ENCODE measurements at regions not wholly inside any gene's neighbourhood (a gene's known extent, or its start where the extent isn't known, plus 50 kb on each side); places are given as distances from the start of the nearest gene placed in this dataset.

DNA sequence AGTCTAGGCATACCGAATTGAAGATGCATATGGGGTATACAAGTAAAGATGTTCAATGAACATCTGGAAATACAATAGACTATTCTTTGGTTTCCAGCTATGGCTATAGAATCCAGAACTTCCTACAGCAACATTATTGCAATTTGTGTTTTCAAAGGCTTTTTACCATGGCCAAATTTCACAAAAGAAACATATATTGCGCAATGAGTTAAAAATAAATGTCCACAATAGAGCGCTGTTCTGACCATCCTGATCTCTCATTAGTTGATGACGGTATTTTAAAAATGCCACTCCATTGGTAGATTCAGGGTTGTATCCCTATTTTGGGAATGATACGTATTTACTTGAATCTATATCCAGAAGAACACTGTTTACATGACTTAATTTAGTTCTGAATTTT lies 139.2 kb downstream of the LINC00632 start:
- no peak for DNase-seq

- DNase-seq = no peak
Measured at GRCh38 chrX:140860718-140861117, 141.7 kb upstream of the SPANXB1 start.

DNA sequence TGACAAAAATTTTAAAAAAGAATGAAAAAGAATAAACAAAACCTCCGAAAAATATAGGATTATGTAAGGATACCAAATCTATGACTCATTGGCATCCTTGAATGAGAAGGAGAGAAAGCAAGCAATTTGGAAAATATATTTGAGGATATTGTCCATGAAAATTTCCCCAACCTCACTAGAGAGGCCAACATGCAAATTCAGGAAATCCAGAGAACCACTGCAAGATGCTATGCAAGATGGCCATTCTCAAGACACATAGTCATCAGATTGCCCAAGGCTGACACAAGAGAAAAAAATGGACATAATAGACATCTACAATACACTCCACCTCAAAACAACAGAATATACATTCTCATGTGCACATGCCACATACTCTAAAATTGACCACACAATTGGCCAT lies 135.9 kb upstream of the SPANXB1 start:
- DNase-seq = no peak

- no peak for DNase-seq
Measured at GRCh38 chrX:140912606-140913005, 89.8 kb upstream of the SPANXB1 start.

- no peak for DNase-seq
Measured at GRCh38 chrX:140913802-140914501, 88.4 kb upstream of the SPANXB1 start.

DNA sequence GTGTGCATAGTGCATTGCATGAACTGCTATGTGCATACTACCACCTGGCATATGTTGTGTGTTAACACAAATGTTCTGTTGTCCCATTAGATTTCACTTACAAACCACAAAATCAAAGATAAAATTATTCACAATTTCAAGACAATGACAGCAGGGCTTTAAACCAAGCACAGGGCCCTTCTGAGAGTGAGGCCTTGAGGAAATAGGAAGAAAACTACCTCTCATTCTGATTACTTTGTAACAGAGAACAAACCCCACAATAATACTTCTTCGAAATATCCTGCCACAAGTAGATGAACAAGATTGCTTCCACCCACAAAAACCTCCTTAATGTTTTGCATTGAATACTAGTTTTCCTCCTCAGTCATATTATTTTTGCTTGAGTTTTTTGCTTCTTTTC lies 85.5 kb upstream of the SPANXB1 start:
- no peak for DNase-seq

DNA sequence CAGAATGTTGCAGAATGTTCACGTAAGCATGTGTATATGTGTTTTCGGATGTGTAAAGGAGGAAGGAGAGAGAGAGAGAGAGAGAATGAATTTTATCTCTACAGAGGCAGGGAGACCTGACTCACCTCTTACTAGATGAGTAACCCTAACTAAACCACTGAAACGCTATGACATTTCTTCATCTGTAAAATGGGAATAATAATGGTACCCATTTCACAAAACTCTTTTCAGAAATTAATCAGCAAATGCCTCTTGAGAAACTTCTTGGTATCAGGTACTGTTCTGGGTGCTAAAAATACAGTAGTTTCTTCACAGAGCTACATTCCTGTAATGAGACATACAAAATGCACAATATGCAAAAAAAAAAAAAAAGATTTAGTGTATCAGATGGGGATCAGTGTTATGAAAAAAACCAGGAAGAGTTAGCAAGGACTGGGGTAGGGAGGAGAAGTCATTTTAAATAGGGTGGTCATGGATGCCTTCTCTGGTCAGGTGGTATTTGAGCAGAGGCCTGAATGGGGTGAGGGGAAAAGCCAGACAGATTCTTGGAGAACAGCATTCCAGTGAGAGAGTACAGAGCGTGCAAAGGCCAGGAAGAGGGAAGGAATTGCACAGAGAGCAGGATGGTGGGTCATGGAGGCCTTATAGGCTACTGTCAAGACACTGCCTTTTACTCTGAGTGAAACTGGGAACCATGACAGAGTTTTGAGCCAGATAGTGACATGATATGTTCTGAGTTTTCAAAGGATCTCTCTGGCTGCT lies 84.9 kb upstream of the SPANXB1 start:
- DNase-seq = no peak

DNA sequence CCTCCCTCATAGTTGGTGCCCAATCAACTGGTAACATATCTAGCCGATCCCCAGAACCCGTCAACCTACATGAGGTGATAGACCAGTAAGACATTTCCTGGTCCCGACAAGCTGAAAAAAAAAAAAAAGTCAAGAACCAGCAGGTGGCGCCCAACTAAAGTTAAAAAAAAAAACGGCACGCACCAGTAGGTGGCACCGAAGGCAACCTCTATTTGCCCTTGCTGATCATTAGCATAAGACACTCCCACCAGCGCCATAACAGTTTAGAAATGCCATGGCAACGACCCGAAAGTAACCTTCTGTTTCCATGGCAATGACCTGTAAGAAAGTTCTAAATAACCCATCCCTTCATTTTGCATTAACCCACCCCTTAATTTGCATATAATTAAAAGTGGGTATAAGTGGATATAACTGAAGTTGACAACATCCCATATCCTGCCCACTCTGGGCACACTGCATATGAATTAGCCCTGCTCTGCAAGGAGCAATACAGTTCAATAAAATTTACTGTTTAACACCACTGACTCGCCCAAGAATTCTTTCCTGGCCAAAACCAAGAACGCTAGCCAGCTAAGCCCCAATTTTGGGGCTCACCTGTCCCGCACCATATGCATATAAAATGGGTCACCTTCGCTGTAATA lies 83.9 kb upstream of the SPANXB1 start:
- DNase-seq = peak; percentile 34

- DNase-seq = no peak
Measured at GRCh38 chrX:140920416-140920815, 82.0 kb upstream of the SPANXB1 start.

DNA sequence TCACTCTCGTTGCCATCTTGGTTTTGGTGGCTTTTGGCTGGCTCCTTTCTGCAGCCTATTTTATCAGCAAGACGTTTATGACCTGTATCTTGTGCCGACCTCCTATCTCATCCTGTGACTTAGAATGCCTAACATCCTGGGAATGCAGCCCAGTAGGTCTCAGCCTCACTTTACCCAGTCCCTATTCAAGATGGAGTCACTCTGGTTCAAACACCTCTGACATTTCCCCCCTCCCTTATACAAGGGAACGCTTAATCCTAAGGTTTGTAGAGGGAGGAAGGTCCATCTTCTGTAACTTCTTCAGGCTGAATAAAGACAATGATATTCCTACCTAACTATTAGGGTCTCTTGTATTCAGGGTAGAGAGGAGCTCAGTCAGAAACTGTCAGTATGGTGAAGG lies 79.3 kb upstream of the SPANXB1 start:
- DNase-seq = no peak

- no peak for DNase-seq
Measured at GRCh38 chrX:140928739-140929138, 73.7 kb upstream of the SPANXB1 start.

DNA sequence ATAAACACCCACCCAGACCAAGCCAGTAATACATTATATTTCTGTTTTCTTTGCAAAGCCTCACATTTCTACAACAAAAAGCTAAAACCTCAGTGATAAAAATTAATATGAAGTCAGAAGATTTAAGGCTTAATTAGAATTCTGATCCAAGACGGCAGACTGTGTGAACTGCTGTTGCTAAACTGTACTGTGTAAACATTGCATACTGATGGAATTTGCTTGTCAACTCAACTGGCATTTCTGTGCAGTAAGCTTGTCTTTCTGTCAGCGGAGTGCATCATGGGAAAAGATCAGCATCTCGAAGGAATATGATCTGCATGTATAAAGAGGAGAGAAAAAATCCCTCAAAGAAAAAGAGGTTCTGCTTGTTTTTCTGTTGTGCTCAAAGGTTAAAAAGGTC lies 69.4 kb upstream of the SPANXB1 start:
- no peak for DNase-seq

- DNase-seq = no peak
Measured at GRCh38 chrX:140933874-140934655, 68.3 kb upstream of the SPANXB1 start.

DNA sequence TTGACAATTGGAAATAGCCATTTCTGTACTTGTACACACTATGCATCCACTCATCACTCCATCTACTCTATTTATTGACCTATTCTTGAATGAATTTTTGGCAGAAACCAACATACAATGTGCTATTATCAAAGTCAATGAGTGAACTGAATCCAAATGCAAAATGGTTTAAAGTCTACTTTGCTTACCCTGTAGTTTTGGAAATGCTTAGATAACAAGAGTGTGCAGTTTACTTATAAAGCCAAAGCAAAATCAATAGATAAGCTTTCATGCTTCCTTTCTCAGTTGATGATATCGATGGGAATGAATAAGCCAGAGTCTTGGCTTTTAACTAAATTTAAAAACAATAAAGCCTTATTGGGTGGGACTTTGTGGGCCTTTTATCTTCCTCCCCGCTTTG lies 58.9 kb upstream of the SPANXB1 start:
- DNase-seq = no peak

DNA sequence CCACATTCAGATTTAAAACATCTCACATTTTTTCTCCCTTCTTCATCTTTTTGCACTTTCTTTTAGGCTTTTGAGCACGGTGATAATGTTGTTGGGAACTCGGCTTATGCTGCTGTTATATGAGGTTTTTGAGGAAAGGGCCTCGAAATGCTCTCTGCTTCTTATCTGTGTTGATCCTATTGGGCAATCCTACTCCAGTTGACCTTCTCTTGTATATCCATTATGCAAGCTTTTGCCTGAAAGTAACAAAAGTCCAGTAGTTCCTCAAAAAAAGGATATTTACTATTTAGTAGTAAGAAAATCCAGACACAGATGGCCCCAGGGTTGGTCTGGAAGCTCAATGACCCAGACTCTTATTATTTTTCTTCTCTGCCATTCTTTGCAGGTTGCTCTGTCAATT lies 57.7 kb upstream of the SPANXB1 start:
- no peak for DNase-seq

GRCh38 chrX:140948827-140949226 lies 53.6 kb upstream of the SPANXB1 start:
- DNase-seq = no peak

- no peak for DNase-seq
Measured at GRCh38 chrX:140949233-140949632, 53.2 kb upstream of the SPANXB1 start.
